ENCODE measurements at regions not wholly inside any gene's neighbourhood (a gene's known extent, or its start where the extent isn't known, plus 50 kb on each side); places are given as distances from the start of the nearest gene placed in this dataset.

DNA sequence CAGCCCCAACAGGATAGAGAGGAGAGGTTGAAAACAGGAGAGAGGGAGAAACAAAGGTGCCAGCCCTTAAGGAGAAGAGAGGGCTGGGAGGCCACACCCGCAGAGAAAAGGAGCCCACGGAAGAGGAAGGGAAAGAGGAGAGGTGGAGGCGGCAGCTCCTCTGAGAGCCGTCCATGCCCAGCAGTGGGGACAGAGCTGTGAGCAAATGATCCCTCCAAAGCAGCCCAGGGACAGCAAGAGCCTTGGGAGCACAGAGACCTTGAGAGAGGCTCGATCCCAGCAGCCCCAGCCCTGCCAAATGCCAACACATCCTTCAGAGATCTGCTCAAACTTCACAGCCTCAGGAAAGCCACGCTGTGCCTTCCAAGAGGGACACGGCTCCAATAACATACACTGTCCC is 66.7 kb upstream of the CORO2B start:
- H2BK120ac ChIP-seq (ENCODE audit: low read depth, low read length, poor library complexity, severe bottlenecking): no peak overlapping the region
- Mint-ChIP-seq H3K36me3 (ENCODE audit: insufficient read depth in 1 of 3, low read depth in 3 of 3) (peaks cover 0 to 10% (median 0%) of the 10 kb centered on the region in 3 experiments; a peak in 3 of 7 replicates), H3K4me3 (no peak overlapping the region), H3K9me3 (peaks cover 7 to 14% of the 10 kb centered on the region in 2 experiments; a peak in 4 of 5 replicates), H3K27ac (no peak overlapping the region), H3K4me1 (peaks cover 14 to 15% of the 10 kb centered on the region in 2 experiments), H3K27me3 (ENCODE audit: low read depth) (peaks cover 10% of the 10 kb centered on the region)
- H2AFZ ChIP-seq (ENCODE audit: low read length): no peak overlapping the region
- no peaks in the 10 kb centered on the region for H3K79me1 ChIP-seq (ENCODE audit: insufficient read depth, low read depth, low read length, poor library complexity, severe bottlenecking)
- no peaks in the 10 kb centered on the region for H3K9me3 ChIP-seq (ENCODE audit: control insufficient read depth, low read depth, low read length)
- no peak overlapping the region for H2BK15ac ChIP-seq (ENCODE audit: low read depth, low read length)
- H3K9ac ChIP-seq (ENCODE audit: extremely low read depth, insufficient read length, low read length): no peak overlapping the region
- H2BK12ac ChIP-seq (ENCODE audit: insufficient read length, low read depth, low read length): no peak overlapping the region
- peaks cover 7% of the 10 kb centered on the region; the same call in 1 of the 2 replicates for H3K4me1 ChIP-seq (ENCODE audit: insufficient read depth, low read length)
- H4K5ac ChIP-seq (ENCODE audit: insufficient read length, low read depth, low read length): no peak overlapping the region
- no peak overlapping the region for H3K4me2 ChIP-seq (ENCODE audit: insufficient read depth, insufficient read length, low read length)
- H3K23me2 ChIP-seq (ENCODE audit: insufficient read length, low read depth, low read length, poor library complexity, severe bottlenecking): no peaks in the 10 kb centered on the region
- H2BK20ac ChIP-seq (ENCODE audit: low read depth, low read length, poor library complexity, severe bottlenecking): no peak overlapping the region
- no peak for DNase-seq
- no peak overlapping the region for H3K18ac ChIP-seq (ENCODE audit: insufficient read length, low read depth, low read length)
- H3K4ac ChIP-seq (ENCODE audit: low read depth, low read length): no peak overlapping the region
- H3K27ac ChIP-seq (ENCODE audit: insufficient read length, low read depth, low read length): no peak overlapping the region
- no peaks in the 10 kb centered on the region for H3K27me3 ChIP-seq (ENCODE audit: insufficient read depth, low read length)
- WGBS (ENCODE audit: extremely low coverage, insufficient read length, low lambda C conversion rate): no CpG with 5 or more reads among the region's 7 CpGs
- H3K56ac ChIP-seq (ENCODE audit: insufficient read length, low read depth, low read length): no peak overlapping the region
- no peak overlapping the region for H2BK5ac ChIP-seq (ENCODE audit: insufficient read length, low read length)
- H2AK5ac ChIP-seq (ENCODE audit: insufficient read length, low read length): no peak overlapping the region
- no peak overlapping the region for H4K8ac ChIP-seq (replicated peaks; ENCODE audit: insufficient read length, low read depth, low read length)
- TF ChIP-seq, protein P1, sequence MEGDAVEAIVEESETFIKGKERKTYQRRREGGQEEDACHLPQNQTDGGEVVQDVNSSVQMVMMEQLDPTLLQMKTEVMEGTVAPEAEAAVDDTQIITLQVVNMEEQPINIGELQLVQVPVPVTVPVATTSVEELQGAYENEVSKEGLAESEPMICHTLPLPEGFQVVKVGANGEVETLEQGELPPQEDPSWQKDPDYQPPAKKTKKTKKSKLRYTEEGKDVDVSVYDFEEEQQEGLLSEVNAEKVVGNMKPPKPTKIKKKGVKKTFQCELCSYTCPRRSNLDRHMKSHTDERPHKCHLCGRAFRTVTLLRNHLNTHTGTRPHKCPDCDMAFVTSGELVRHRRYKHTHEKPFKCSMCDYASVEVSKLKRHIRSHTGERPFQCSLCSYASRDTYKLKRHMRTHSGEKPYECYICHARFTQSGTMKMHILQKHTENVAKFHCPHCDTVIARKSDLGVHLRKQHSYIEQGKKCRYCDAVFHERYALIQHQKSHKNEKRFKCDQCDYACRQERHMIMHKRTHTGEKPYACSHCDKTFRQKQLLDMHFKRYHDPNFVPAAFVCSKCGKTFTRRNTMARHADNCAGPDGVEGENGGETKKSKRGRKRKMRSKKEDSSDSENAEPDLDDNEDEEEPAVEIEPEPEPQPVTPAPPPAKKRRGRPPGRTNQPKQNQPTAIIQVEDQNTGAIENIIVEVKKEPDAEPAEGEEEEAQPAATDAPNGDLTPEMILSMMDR (conservative IDR thresholded peaks at IDR 0.05): no peak
- no peak overlapping the region for H4K91ac ChIP-seq (ENCODE audit: insufficient read length, low read depth, low read length)
- H4K20me1 ChIP-seq (ENCODE audit: control insufficient read depth, insufficient read depth, insufficient read length): no peaks in the 10 kb centered on the region
- no peak overlapping the region for H3T11ph ChIP-seq (ENCODE audit: low read length)
- peak overlapping the region; percentile 65; the same call in 1 of the 2 replicates for H3K14ac ChIP-seq (ENCODE audit: insufficient read depth, low read length)
- H3K23ac ChIP-seq (ENCODE audit: insufficient read length, low read depth, low read length): no peak overlapping the region
- H3K79me2 ChIP-seq (ENCODE audit: insufficient read depth, low read length): no peaks in the 10 kb centered on the region

All from H9 (cell line).